WTC11 (cell line): ENCODE measurements at regions not wholly inside any gene's neighbourhood (a gene's known extent, or its start where the extent isn't known, plus 50 kb on each side); places are given as distances from the start of the nearest gene placed in this dataset.

Experiments
- CTCF ChIP-seq: fragments of 200-600 bp; IDR thresholded peaks from 2 replicates; pipeline ENCODE4 v1.8.0; 2022; ENCODE audit warnings: antibody characterized with exemption
- ESRRA ChIP-seq: sonication (generic); formaldehyde crosslinking; IDR thresholded peaks from 2 replicates; pipeline ENCODE4 v1.8.1; 2022; ENCODE audit warnings: mild to moderate bottlenecking, missing genetic modification reagents, borderline replicate concordance
- ETV6 ChIP-seq: sonication (generic); formaldehyde crosslinking; IDR thresholded peaks from 2 replicates; pipeline ENCODE4 v1.8.1; 2022; ENCODE audit warnings: mild to moderate bottlenecking, missing genetic modification reagents
- HMGXB4 ChIP-seq: sonication (generic); formaldehyde crosslinking; IDR thresholded peaks from 2 replicates; pipeline ENCODE4 v1.8.1; 2023; ENCODE audit warnings: mild to moderate bottlenecking, moderate library complexity, missing genetic modification reagents
- MAX ChIP-seq: sonication (generic); formaldehyde crosslinking; IDR thresholded peaks from 2 replicates; pipeline ENCODE4 v1.8.0; 2022; ENCODE audit warnings: mild to moderate bottlenecking, missing genetic modification reagents
- RORB ChIP-seq: fragments of 250-450 bp; sonication (Bioruptor Pico); IDR thresholded peaks from 2 replicates; pipeline ENCODE4 v1.9.0; 2021; ENCODE audit warnings: mild to moderate bottlenecking
- TCF7 ChIP-seq: sonication (generic); formaldehyde crosslinking; IDR thresholded peaks from 2 replicates; pipeline ENCODE4 v1.8.0; 2022; ENCODE audit warnings: mild to moderate bottlenecking, low read depth, missing genetic modification reagents, moderate library complexity
- USF2 ChIP-seq: sonication (generic); formaldehyde crosslinking; IDR thresholded peaks from 2 replicates; pipeline ENCODE4 v1.8.1; 2023; ENCODE audit warnings: mild to moderate bottlenecking, missing genetic modification reagents, moderate library complexity
- ZNF121 ChIP-seq: sonication (generic); formaldehyde crosslinking; IDR thresholded peaks from 2 replicates; pipeline ENCODE4 v1.8.0; 2023; ENCODE audit warnings: missing genetic modification reagents
- TF ChIP-seq, protein P1 (sequence below): sonication (generic); formaldehyde crosslinking; conservative IDR thresholded peaks from 2 replicates; pipeline ENCODE4 v1.8.1; 2022; ENCODE audit warnings: mild to moderate bottlenecking, missing genetic modification reagents

DNA sequence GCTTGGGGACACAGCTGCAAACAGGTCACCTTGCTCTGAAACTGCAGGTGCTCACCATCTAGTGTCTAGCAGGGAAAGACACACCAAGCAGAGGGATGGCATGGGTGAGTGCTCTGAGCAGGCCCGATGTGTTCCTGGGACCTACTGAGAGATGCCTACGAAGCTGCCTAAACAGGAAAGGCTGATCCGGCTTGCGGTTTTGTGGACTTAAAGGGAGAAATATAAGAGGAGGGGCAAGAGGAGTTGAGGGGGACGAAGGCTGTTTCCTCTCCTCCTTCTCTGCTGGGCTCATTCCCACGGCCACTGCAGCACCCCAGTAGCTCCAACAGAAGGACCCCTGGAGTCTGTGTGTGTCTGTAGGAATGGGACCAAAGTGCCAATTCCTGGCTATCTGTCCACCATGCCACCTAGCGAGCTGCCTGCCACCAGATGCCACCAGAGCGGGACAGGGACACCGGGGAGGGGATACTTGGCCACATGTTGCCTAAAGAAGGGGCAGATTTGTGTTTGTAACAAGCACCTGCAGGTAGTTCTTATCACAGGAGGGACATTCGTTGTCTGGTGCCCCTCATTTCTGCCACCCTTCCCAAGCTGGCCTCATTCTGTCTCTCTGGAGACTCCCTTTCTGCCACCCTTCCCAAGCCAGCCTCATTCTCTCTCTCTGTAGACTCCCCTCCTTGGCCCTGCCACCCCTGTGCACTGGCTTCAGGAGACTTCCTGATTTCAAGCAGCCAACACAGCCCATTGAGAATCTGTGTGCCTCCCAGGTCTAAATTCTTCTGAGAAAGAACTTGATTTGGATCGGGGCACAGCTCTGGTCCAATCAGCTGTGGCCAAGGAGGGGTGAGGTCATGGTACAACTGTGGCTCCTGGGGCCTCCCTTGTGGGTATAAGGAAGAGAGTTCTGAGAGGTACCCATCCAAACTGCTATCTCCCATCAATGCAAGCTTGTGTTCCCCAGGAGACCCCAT lies 221.8 kb downstream of the ANKRD60 start:
- TF ChIP-seq, protein P1, sequence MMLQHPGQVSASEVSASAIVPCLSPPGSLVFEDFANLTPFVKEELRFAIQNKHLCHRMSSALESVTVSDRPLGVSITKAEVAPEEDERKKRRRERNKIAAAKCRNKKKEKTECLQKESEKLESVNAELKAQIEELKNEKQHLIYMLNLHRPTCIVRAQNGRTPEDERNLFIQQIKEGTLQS (CRISPR knock-in tag): no peak
- TF ChIP-seq CTCF (no peak), USF2 (CRISPR knock-in tag) (no peak), ESRRA (no peak), MAX (CRISPR knock-in tag) (no peak), TCF7 (CRISPR knock-in tag) (no peak), ZNF121 (CRISPR knock-in tag) (no peak), HMGXB4 (no peak), RORB (CRISPR knock-in tag) (no peak), ETV6 (CRISPR knock-in tag) (no peak)
